ENCODE measurements at regions not wholly inside any gene's neighbourhood (a gene's known extent, or its start where the extent isn't known, plus 50 kb on each side); places are given as distances from the start of the nearest gene placed in this dataset.

DNA sequence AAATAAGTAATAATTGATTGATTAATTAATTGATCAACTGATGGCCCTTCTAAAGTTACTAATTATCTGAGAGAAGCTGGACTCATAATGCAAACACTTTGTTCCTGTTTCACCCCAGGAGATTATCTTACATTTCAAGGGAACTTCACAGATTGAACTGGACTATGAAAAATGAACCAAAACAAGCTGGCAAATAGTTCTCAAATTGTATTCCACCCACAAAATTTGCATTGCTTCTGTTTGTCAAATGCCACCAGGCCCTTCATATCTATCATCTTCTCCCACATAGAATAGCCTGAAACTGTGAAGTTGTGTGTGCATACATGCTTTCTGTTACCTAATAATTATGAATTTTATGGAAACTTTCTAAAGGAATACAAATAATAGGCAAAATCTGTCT lies 104.0 kb downstream of the ZNF281 start:
- Histone ChIP-seq H2AFZ (no peak overlapping the region), H4K20me1 (ENCODE audit: insufficient read depth) (no peaks in the 10 kb centered on the region), H3K79me2 (ENCODE audit: insufficient read depth) (no peaks in the 10 kb centered on the region), H3K4me1 (ENCODE audit: insufficient read depth) (peaks cover 9% of the 10 kb centered on the region; the same call in 1 of the 2 replicates), H3K4me2 (ENCODE audit: unreplicated experiment) (no peak overlapping the region), H3K9me2 (ENCODE audit: insufficient read depth) (no peaks in the 10 kb centered on the region), H3K9me3 (ENCODE audit: low read depth) (no peaks in the 10 kb centered on the region), H3F3A (ENCODE audit: insufficient read depth) (peaks cover 8% of the 10 kb centered on the region; the same call in 1 of the 2 replicates), H3K9ac (no peak overlapping the region), H3K4me3 (no peak overlapping the region), H3K27me3 (replicated peaks; ENCODE audit: insufficient read depth) (no peaks in the 10 kb centered on the region), H3K27ac (no peak overlapping the region), H3K36me3 (ENCODE audit: low read depth) (no peaks in the 10 kb centered on the region)
- in situ Hi-C loops (cut with MboI): no loop called here
- DNase-seq: no peak
- TF ChIP-seq EZH2 (IDR thresholded peaks at IDR 0.05; ENCODE audit: insufficient read depth, poor library complexity, severe bottlenecking) (no peak), EZH2phosphoT487 (IDR thresholded peaks at IDR 0.05; ENCODE audit: insufficient read depth, low read depth) (no peak)

DNA sequence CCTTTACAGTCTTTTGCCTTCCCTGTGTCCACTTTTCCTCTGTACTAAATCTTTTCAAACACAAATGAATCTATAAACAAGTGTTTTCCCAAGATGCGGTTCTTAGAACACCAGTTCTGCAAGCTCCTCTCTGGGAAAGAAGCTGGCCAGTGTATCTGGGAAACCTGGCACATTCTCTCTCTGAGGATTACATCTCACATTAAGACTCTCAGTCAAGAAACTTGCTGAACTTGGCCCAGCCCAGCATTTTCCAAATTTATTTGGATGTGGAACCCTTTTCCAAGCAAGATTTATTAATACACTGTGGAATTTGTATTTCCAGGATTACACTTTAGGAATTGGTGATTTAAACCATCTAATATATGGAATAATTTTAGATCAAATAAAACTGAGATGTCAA lies 105.7 kb downstream of the ZNF281 start:
- no peak for DNase-seq
- Histone ChIP-seq H3K4me3 (no peak overlapping the region), H3K9me2 (ENCODE audit: insufficient read depth) (no peaks in the 10 kb centered on the region), H3K9me3 (ENCODE audit: low read depth) (no peaks in the 10 kb centered on the region), H3K9ac (no peak overlapping the region), H3K36me3 (ENCODE audit: low read depth) (no peaks in the 10 kb centered on the region), H3K27ac (no peak overlapping the region), H3K27me3 (replicated peaks; ENCODE audit: insufficient read depth) (no peaks in the 10 kb centered on the region), H3K4me1 (ENCODE audit: insufficient read depth) (peaks cover 9% of the 10 kb centered on the region; the same call in 1 of the 2 replicates), H3K4me2 (ENCODE audit: unreplicated experiment) (no peak overlapping the region), H2AFZ (no peak overlapping the region), H3F3A (ENCODE audit: insufficient read depth) (no peaks in the 10 kb centered on the region), H4K20me1 (ENCODE audit: insufficient read depth) (no peaks in the 10 kb centered on the region), H3K79me2 (ENCODE audit: insufficient read depth) (no peaks in the 10 kb centered on the region)
- 85 to 91% methylated on average over 1 of the region's 1 CpG for WGBS, 2 experiments (ENCODE audit: low coverage in 1 of 2, low lambda C conversion rate in 2 of 2, missing lambda C conversion rate in 2 of 2)
- in situ Hi-C loops (cut with MboI): no loop called here
- no peak for TF ChIP-seq EZH2phosphoT487 (IDR thresholded peaks at IDR 0.05; ENCODE audit: insufficient read depth, low read depth)
- TF ChIP-seq EZH2 (IDR thresholded peaks at IDR 0.05; ENCODE audit: insufficient read depth, poor library complexity, severe bottlenecking): no peak

DNA sequence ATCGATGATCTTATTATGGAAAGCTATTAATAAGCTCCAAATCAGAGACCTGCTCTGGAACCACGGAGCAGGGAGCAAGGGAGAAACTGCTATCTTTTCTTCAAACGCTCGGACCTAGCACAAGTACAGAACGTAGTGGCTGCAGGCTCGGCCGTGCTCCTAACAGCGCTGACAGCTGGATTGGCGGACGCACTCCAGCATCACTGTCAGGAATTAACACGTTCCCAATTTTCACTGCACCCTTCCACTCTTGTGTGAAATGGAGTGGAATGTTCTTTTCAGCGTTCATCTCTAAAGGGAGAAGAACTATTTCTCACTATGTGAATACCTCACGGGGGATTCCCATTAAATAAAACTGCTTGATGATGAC lies 106.9 kb downstream of the ZNF281 start:
- H4K20me1 ChIP-seq (ENCODE audit: insufficient read depth): no peaks in the 10 kb centered on the region
- H3K36me3 ChIP-seq (ENCODE audit: low read depth): no peaks in the 10 kb centered on the region
- peak; percentile 50 for DNase-seq
- H3K79me2 ChIP-seq (ENCODE audit: insufficient read depth): no peaks in the 10 kb centered on the region
- H3F3A ChIP-seq (ENCODE audit: insufficient read depth): no peaks in the 10 kb centered on the region
- peak overlapping the region; percentile 93 for H2AFZ ChIP-seq
- in situ Hi-C loops (cut with MboI): no loop called here
- peak overlapping the region; percentile 87 for H3K4me2 ChIP-seq (ENCODE audit: unreplicated experiment)
- no peak overlapping the region for H3K27ac ChIP-seq
- peak overlapping the region; percentile 90 for H3K4me3 ChIP-seq
- WGBS, 2 experiments (ENCODE audit: low coverage in 1 of 2, low lambda C conversion rate in 2 of 2, missing lambda C conversion rate in 2 of 2): 4 to 8% methylated on average over 13 of the region's 13 CpGs
- H3K9me3 ChIP-seq (ENCODE audit: low read depth): no peaks in the 10 kb centered on the region
- peak overlapping the region; percentile 72 for H3K9ac ChIP-seq
- no peak for TF ChIP-seq EZH2 (IDR thresholded peaks at IDR 0.05; ENCODE audit: insufficient read depth, poor library complexity, severe bottlenecking)
- H3K27me3 ChIP-seq (replicated peaks; ENCODE audit: insufficient read depth): no peaks in the 10 kb centered on the region
- peaks cover 9% of the 10 kb centered on the region; the same call in 1 of the 2 replicates for H3K4me1 ChIP-seq (ENCODE audit: insufficient read depth)
- H3K9me2 ChIP-seq (ENCODE audit: insufficient read depth): no peaks in the 10 kb centered on the region

DNA sequence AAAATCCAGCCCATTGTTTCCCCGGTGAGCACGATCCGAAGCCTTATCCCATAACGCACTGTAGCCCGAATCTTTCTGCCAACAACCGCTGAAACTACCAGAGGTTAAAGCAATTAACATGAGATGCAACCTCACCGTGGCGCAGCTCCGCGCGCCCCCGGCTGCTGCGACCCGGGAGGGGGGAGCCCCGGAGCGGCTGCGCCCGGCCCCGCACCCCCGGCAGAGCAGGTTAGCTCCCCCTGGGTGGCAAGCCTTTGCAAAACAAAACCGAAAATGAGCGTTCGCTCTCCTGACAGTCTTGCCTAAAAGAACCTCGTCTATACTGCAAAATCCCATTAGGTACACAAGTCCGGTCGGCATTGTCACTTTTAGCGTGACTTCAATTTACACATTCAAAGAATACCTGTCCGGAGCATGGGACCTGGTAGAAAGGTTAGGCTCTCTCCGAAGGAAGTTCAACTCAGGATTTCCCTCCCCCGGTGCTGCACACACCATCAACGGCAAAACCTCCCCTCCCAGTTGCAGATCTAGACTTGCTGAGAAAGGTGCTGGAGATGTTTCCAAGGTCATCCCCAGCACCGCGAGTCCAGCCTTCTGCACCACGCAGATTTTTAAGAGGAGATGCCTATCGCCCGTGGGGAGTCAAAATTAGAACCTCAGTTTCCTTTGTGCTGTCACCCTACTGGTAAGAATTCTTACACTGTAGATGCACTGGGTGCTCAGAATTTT lies 107.5 kb downstream of the ZNF281 start:
- peak overlapping the region; percentile 72 for H3K9ac ChIP-seq
- H3K27me3 ChIP-seq (replicated peaks; ENCODE audit: insufficient read depth): no peaks in the 10 kb centered on the region
- in situ Hi-C loops (cut with MboI): no loop called here
- H3K4me1 ChIP-seq (ENCODE audit: insufficient read depth): peaks cover 9% of the 10 kb centered on the region; the same call in 1 of the 2 replicates
- H3K4me3 ChIP-seq: peak overlapping the region; percentile 90
- H3K9me3 ChIP-seq (ENCODE audit: low read depth): no peaks in the 10 kb centered on the region
- peak; percentile 70 for DNase-seq
- H3K27ac ChIP-seq: no peak overlapping the region
- no peaks in the 10 kb centered on the region for H3F3A ChIP-seq (ENCODE audit: insufficient read depth)
- no peaks in the 10 kb centered on the region for H3K9me2 ChIP-seq (ENCODE audit: insufficient read depth)
- peak overlapping the region; percentile 87 for H3K4me2 ChIP-seq (ENCODE audit: unreplicated experiment)
- peak overlapping the region; percentile 93 for H2AFZ ChIP-seq
- WGBS, 2 experiments (ENCODE audit: low coverage in 1 of 2, low lambda C conversion rate in 2 of 2, missing lambda C conversion rate in 2 of 2): 1 to 2% methylated on average over 25 to 31 of the region's 36 CpGs
- TF ChIP-seq EZH2 (IDR thresholded peaks at IDR 0.05; ENCODE audit: insufficient read depth, poor library complexity, severe bottlenecking) (no peak), EZH2phosphoT487 (IDR thresholded peaks at IDR 0.05; ENCODE audit: insufficient read depth, low read depth) (no peak)
- no peaks in the 10 kb centered on the region for H4K20me1 ChIP-seq (ENCODE audit: insufficient read depth)
- no peaks in the 10 kb centered on the region for H3K36me3 ChIP-seq (ENCODE audit: low read depth)
- H3K79me2 ChIP-seq (ENCODE audit: insufficient read depth): no peaks in the 10 kb centered on the region
